Heart left ventricle (tissue), 13 donors: ENCODE measurements at regions not wholly inside any gene's neighbourhood (a gene's known extent, or its start where the extent isn't known, plus 50 kb on each side); places are given as distances from the start of the nearest gene placed in this dataset.
"Not testable (repeated sequence)": the region's sequence is repeated elsewhere in the genome, so short reads cannot be mapped to it uniquely, and the experiment has no call there.

Source experiments
- POLR2A ChIP-seq, 2 donors: fragments of 450-650 bp; IDR thresholded peaks; one replicate each; pipeline ENCODE4 v1.6.1; 2017; ENCODE audit warnings: antibody characterized with exemption in 2 of 2, mild to moderate bottlenecking in 2 of 2, moderate library complexity in 2 of 2
- TF ChIP-seq, protein P1 (sequence below), 12 donors: fragments of 200-600 bp; sonication (generic) in 4 of 12; IDR thresholded peaks; one replicate each; pipeline versions ENCODE4 v1.5.0 to v1.8.0; 2018 to 2022; ENCODE audit warnings: antibody characterized with exemption in 12 of 12, mild to moderate bottlenecking in 5 of 12
- donor health status: ischemic (EF 13 %, LVEDD 7.1; RV severe dilation, severe dysfunction).
- donor health status: DM: no; HTN: yes; CAD: no.
- donor health status: DM: no; HTN: no; CAD: no.
- donor health status: ischemic (EF 25% LVEDD 6.9; RV normal size, moderate dysfunction).
- donor health status: ischemic (EF 25% LVEDD 5.7; RV mildly dilated, moderate dysfunction).
- donor health status: ischemic (EF 35%, LVEDD 5.7; RV mildly dilated, moderate dysfunction).
- donor health status: nonischemic (EF 11% LVEDD 7.7; RV severe dilation, severe dysfunction).
- donor health status: DM: yes; HTN: yes; CAD: no.
- donor health status: PGD.
- donor health status: ischemic (EF 29% LVEDD 5.4; RV normal size, mild dysfunction).
- donor health status: nonischemic (EF 23%, LVEDD 6.1; RV moderate dilation, normal function).

DNA sequence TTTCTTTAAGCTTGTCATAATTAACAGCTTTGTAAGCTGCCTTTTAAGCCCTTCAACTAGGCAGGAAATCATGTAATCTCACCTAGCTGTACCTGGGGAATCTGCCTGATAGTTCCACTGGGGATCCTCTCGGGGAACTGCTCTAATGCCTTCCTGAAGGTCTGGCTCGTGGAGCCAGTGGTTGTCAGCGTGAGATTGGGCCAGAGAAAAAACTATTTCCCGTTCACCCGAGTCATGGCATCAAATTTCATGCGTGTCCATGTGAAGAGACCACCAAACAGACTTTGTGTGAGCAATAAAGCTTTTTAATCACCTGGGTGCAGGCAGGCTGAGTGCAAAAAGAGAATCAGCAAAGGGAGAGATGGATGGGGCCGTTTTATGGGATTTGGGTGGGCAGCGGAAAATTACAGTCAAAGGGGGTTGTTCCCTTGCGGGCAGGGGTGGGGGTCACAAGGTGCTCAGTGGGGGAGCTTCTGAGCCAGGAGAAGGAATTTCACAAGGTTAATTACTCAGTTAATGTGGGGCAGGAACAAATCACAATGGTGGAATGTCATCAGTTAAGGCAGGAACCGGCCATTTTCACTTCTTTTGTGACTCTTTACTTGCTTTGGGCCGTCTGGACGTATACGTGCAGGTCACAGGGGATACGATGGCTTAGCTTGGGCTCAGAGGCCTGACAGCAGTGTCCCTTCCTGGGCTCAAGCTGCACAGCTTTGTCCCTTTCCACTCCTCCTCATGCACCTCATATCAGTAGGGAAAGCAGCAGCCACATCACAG, 170.7 kb downstream of the UNC5CL start:
- TF ChIP-seq, protein P1, sequence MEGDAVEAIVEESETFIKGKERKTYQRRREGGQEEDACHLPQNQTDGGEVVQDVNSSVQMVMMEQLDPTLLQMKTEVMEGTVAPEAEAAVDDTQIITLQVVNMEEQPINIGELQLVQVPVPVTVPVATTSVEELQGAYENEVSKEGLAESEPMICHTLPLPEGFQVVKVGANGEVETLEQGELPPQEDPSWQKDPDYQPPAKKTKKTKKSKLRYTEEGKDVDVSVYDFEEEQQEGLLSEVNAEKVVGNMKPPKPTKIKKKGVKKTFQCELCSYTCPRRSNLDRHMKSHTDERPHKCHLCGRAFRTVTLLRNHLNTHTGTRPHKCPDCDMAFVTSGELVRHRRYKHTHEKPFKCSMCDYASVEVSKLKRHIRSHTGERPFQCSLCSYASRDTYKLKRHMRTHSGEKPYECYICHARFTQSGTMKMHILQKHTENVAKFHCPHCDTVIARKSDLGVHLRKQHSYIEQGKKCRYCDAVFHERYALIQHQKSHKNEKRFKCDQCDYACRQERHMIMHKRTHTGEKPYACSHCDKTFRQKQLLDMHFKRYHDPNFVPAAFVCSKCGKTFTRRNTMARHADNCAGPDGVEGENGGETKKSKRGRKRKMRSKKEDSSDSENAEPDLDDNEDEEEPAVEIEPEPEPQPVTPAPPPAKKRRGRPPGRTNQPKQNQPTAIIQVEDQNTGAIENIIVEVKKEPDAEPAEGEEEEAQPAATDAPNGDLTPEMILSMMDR (IDR thresholded peaks at IDR 0.05) = not testable (repeated sequence)
- TF ChIP-seq POLR2A (IDR thresholded peaks at IDR 0.05) = not testable (repeated sequence)
